RKO (cell line): ENCODE measurements at regions not wholly inside any gene's neighbourhood (a gene's known extent, or its start where the extent isn't known, plus 50 kb on each side); places are given as distances from the start of the nearest gene placed in this dataset.

ENCODE experiments used
- DNase-seq: peaks from one replicate; pipeline ENCODE4 v3.0.0-alpha.2; 2016; ENCODE audit warnings: low spot score

- DNase-seq = no peak
Observed at GRCh38 chr13:108528303-108528702, 101.1 kb upstream of the MYO16 start.

GRCh38 chr13:108533842-108534241 lies 95.6 kb upstream of the MYO16 start:
- DNase-seq = no peak

GRCh38 chr13:108534728-108535127 lies 94.7 kb upstream of the MYO16 start:
- no peak for DNase-seq

GRCh38 chr13:108549934-108550333 lies 79.5 kb upstream of the MYO16 start:
- no peak for DNase-seq

GRCh38 chr13:108551674-108552073 lies 77.7 kb upstream of the MYO16 start:
- DNase-seq = no peak

GRCh38 chr13:108558489-108558888 lies 70.9 kb upstream of the MYO16 start:
- no peak for DNase-seq

GRCh38 chr13:108560093-108560492 lies 69.3 kb upstream of the MYO16 start:
- no peak for DNase-seq

GRCh38 chr13:108561149-108561548 lies 68.3 kb upstream of the MYO16 start:
- DNase-seq = no peak

GRCh38 chr13:108566413-108567170 lies 62.8 kb upstream of the MYO16 start:
- no peak for DNase-seq

- peak; percentile 3 for DNase-seq
Observed at GRCh38 chr13:108572782-108573211, 56.6 kb upstream of the MYO16 start.

- DNase-seq = no peak
Observed at GRCh38 chr13:108573455-108573854, 56.0 kb upstream of the MYO16 start.

- peak; percentile 7 for DNase-seq
Observed at GRCh38 chr13:108574856-108575255, 54.6 kb upstream of the MYO16 start.

- DNase-seq = no peak
Observed at GRCh38 chr13:108575430-108575829, 54.0 kb upstream of the MYO16 start.
